ENCODE measurements at regions not wholly inside any gene's neighbourhood (a gene's known extent, or its start where the extent isn't known, plus 50 kb on each side); places are given as distances from the start of the nearest gene placed in this dataset.

DNA sequence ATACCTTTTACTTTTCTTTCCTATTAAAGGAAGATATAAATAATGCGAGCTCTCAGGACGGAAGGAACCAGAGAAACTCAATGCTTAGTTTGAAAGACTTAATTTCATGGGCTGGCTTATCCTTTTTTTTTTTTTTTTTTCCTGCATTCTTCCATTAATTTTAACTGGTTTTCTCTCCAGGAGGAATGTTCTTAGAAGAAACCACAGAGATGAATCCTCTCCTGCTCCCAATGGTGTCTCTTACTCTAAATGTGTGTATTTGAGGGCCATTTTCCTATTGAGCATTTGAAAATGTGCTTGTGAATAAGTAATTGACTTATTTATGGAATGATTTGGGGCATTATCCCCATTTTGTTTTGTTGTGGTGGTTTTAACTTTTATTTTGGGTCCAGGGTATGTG, 494.9 kb downstream of the FOXO1 start:
- Histone ChIP-seq H3K9ac (ENCODE audit: insufficient read depth, low read length, poor library complexity, severe bottlenecking) (no peak overlapping the region), H3K4me3 (replicated peaks in 1 of 3; ENCODE audit: low read depth in 2 of 3, low read length in 3 of 3) (no peak overlapping the region), H4K20me1 (ENCODE audit: insufficient read depth, low read length) (no peaks in the 10 kb centered on the region), H3K4me2 (replicated peaks; ENCODE audit: extremely low read depth, low read length, poor library complexity, severe bottlenecking) (no peak overlapping the region), H3K27ac (ENCODE audit: low read depth in 1 of 2, low read length in 2 of 2) (no peak overlapping the region), H2AFZ (ENCODE audit: insufficient read depth, low read depth, low read length, poor library complexity, severe bottlenecking) (no peak overlapping the region), H3K27me3 (ENCODE audit: control insufficient read depth in 2 of 2, insufficient read depth in 2 of 2, low read length in 2 of 2) (peaks cover 5 to 16% of the 10 kb centered on the region in 2 donors), H3K4me1 (ENCODE audit: control insufficient read depth in 1 of 2, insufficient read depth in 2 of 2, low read length in 2 of 2) (no peaks in the 10 kb centered on the region), H3K9me3 (replicated peaks in 1 of 2; ENCODE audit: control insufficient read depth in 1 of 2, insufficient read depth in 1 of 2, low read length in 2 of 2) (no peaks in the 10 kb centered on the region), H3K79me2 (ENCODE audit: insufficient read depth, low read length) (no peaks in the 10 kb centered on the region), H3K36me3 (replicated peaks in 1 of 2; ENCODE audit: control insufficient read depth in 1 of 2, insufficient read depth in 2 of 2, low read length in 2 of 2) (no peaks in the 10 kb centered on the region)
- H3K4me3 Mint-ChIP-seq: peak overlapping the region in 1 of 2 donors; percentile 62
- intact Hi-C loops (cut with micrococcal nuclease): no loop called here
- no peaks in the 10 kb centered on the region for H3K36me3 Mint-ChIP-seq
- H3K4me1 Mint-ChIP-seq: no peaks in the 10 kb centered on the region
- no peak for DNase-seq
- H3K9me3 Mint-ChIP-seq: peaks cover 2 to 7% (median 5%) of the 10 kb centered on the region in 7 donors
- no CpG with 5 or more reads among the region's 2 CpGs for WGBS (ENCODE audit: insufficient coverage)
- TF ChIP-seq, protein P1, sequence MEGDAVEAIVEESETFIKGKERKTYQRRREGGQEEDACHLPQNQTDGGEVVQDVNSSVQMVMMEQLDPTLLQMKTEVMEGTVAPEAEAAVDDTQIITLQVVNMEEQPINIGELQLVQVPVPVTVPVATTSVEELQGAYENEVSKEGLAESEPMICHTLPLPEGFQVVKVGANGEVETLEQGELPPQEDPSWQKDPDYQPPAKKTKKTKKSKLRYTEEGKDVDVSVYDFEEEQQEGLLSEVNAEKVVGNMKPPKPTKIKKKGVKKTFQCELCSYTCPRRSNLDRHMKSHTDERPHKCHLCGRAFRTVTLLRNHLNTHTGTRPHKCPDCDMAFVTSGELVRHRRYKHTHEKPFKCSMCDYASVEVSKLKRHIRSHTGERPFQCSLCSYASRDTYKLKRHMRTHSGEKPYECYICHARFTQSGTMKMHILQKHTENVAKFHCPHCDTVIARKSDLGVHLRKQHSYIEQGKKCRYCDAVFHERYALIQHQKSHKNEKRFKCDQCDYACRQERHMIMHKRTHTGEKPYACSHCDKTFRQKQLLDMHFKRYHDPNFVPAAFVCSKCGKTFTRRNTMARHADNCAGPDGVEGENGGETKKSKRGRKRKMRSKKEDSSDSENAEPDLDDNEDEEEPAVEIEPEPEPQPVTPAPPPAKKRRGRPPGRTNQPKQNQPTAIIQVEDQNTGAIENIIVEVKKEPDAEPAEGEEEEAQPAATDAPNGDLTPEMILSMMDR (IDR thresholded peaks at IDR 0.05): no peak
- peaks cover 13 to 30% (median 27%) of the 10 kb centered on the region in 3 donors for H3K27me3 Mint-ChIP-seq (ENCODE audit: low read depth in 3 of 3)
- no peak overlapping the region for H3K27ac Mint-ChIP-seq

DNA sequence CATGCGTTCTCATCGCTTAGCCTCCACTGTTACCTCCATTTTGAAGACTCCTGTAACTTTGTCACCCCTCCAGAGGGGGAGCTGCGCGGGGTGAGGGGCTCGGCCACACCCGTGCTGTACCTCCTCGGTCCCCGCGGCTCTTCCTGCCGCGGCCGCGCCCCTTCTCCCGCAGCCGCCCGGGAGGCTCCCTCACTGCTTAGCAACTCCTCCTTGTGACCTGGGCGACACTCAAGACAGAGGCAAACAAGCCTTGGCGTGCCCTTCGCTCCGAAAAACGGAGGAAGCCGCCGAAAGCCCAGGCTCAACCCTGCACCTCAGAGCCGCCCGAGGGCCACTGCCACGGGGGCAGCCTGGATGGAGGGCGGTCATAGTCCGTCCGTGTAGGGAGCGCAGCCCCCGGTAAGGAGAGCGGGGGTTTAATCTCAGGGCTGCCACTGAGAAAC, 494.3 kb downstream of the FOXO1 start:
- WGBS (ENCODE audit: insufficient coverage): 25% methylated on average over 32 of the region's 32 CpGs
- peaks cover 15 to 31% (median 27%) of the 10 kb centered on the region in 3 donors for H3K27me3 Mint-ChIP-seq (ENCODE audit: low read depth in 3 of 3)
- H3K4me3 Mint-ChIP-seq: peak overlapping the region in 1 of 2 donors; percentile 62
- H3K9ac ChIP-seq (ENCODE audit: insufficient read depth, low read length, poor library complexity, severe bottlenecking): no peak overlapping the region
- H3K4me1 ChIP-seq (ENCODE audit: control insufficient read depth in 1 of 2, insufficient read depth in 2 of 2, low read length in 2 of 2): no peaks in the 10 kb centered on the region
- no peaks in the 10 kb centered on the region for H3K4me1 Mint-ChIP-seq
- intact Hi-C loops (cut with micrococcal nuclease): no loop called here
- no peak overlapping the region for H3K27ac ChIP-seq (ENCODE audit: low read depth in 1 of 2, low read length in 2 of 2)
- no peaks in the 10 kb centered on the region for H3K9me3 ChIP-seq (replicated peaks in 1 of 2; ENCODE audit: control insufficient read depth in 1 of 2, insufficient read depth in 1 of 2, low read length in 2 of 2)
- H2AFZ ChIP-seq (ENCODE audit: insufficient read depth, low read depth, low read length, poor library complexity, severe bottlenecking): peak overlapping the region; percentile 54
- TF ChIP-seq, protein P1 (IDR thresholded peaks at IDR 0.05): no peak
- no peaks in the 10 kb centered on the region for H3K36me3 ChIP-seq (replicated peaks in 1 of 2; ENCODE audit: control insufficient read depth in 1 of 2, insufficient read depth in 2 of 2, low read length in 2 of 2)
- H3K36me3 Mint-ChIP-seq: no peaks in the 10 kb centered on the region
- DNase-seq: no peak
- peaks cover 2 to 7% (median 5%) of the 10 kb centered on the region in 7 donors for H3K9me3 Mint-ChIP-seq
- H3K4me2 ChIP-seq (replicated peaks; ENCODE audit: extremely low read depth, low read length, poor library complexity, severe bottlenecking): no peak overlapping the region
- H4K20me1 ChIP-seq (ENCODE audit: insufficient read depth, low read length): no peaks in the 10 kb centered on the region
- no peaks in the 10 kb centered on the region for H3K79me2 ChIP-seq (ENCODE audit: insufficient read depth, low read length)
- peak overlapping the region in 1 of 7 donors; percentile 9 for H3K27ac Mint-ChIP-seq
- H3K4me3 ChIP-seq (replicated peaks in 1 of 3; ENCODE audit: low read depth in 2 of 3, low read length in 3 of 3): no peak overlapping the region
- H3K27me3 ChIP-seq (ENCODE audit: control insufficient read depth in 2 of 2, insufficient read depth in 2 of 2, low read length in 2 of 2): peaks cover 5 to 16% of the 10 kb centered on the region in 2 donors
